Progenitor cell of endocrine pancreas (in vitro differentiated cells): ENCODE measurements at regions not wholly inside any gene's neighbourhood (a gene's known extent, or its start where the extent isn't known, plus 50 kb on each side); places are given as distances from the start of the nearest gene placed in this dataset.

Experiments used
- DNase-seq: peaks from one replicate; pipeline ENCODE4 v3.0.0; 2021; ENCODE audit warnings: low spot score; ENCODE audit not compliant: unreplicated experiment
- H3K27ac Mint-ChIP-seq: 2 replicates; pipeline ENCODE4 v1.8.0; 2021; ENCODE audit warnings: mild to moderate bottlenecking, moderate library complexity, mixed read lengths
- H3K27me3 Mint-ChIP-seq: 2 replicates; pipeline ENCODE4 v1.8.0; 2021; ENCODE audit warnings: mixed read lengths
- H3K36me3 Mint-ChIP-seq: 2 replicates; pipeline ENCODE4 v1.8.0; 2022; ENCODE audit warnings: mixed read lengths; ENCODE audit not compliant: insufficient read depth
- H3K4me1 Mint-ChIP-seq: 2 replicates; pipeline ENCODE4 v1.8.0; 2021; ENCODE audit warnings: low read depth, mixed read lengths
- H3K4me3 Mint-ChIP-seq: 2 replicates; pipeline ENCODE4 v1.8.0; 2021; ENCODE audit warnings: low read depth, mild to moderate bottlenecking, moderate library complexity, mixed read lengths
- H3K9me3 Mint-ChIP-seq: 2 replicates; pipeline ENCODE4 v1.8.0; 2021; ENCODE audit warnings: low read depth, mixed read lengths
- TF ChIP-seq, protein P1 (sequence below): fragments of 200-600 bp; sonication (generic); IDR thresholded peaks from one replicate; pipeline ENCODE4 v1.5.0; 2021; ENCODE audit warnings: antibody characterized with exemption, mild to moderate bottlenecking; ENCODE audit not compliant: unreplicated experiment

DNA sequence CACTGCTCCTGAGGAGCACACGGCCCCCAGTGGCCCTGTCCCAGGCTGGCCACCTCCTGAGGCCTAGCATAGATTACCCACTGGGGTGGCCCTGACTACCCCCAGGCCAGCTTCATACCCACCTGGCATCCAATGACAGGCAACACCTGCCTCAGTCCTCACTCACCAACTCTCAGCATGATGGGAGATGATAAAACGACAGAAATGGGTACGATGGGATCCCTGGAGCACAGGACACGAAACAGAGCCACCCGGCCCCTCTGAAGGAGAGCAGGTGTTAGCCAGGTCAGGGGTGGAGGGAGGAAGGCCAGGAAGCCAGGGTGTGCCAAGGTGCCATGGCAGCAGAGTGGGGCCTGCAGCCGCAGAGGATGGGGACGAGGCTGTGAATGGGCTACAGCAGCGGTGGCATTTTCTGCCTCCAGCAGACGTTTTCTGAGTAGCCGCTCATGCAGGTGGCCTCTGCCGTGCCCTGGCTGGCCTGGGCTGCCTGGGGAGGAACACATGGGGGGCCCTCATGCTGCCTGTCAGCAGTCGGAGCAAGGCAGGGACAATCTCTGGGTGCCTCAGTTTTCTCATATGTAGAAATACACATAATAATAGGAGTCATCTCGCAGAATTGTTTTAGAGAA is 50.2 kb upstream of the FGF3 start:
- Mint-ChIP-seq H3K36me3 (no peaks in the 10 kb centered on the region), H3K27ac (no peak overlapping the region), H3K27me3 (peaks cover 27% of the 10 kb centered on the region), H3K4me3 (no peak overlapping the region), H3K9me3 (peaks cover 6% of the 10 kb centered on the region), H3K4me1 (no peaks in the 10 kb centered on the region)
- no peak for DNase-seq
- TF ChIP-seq, protein P1, sequence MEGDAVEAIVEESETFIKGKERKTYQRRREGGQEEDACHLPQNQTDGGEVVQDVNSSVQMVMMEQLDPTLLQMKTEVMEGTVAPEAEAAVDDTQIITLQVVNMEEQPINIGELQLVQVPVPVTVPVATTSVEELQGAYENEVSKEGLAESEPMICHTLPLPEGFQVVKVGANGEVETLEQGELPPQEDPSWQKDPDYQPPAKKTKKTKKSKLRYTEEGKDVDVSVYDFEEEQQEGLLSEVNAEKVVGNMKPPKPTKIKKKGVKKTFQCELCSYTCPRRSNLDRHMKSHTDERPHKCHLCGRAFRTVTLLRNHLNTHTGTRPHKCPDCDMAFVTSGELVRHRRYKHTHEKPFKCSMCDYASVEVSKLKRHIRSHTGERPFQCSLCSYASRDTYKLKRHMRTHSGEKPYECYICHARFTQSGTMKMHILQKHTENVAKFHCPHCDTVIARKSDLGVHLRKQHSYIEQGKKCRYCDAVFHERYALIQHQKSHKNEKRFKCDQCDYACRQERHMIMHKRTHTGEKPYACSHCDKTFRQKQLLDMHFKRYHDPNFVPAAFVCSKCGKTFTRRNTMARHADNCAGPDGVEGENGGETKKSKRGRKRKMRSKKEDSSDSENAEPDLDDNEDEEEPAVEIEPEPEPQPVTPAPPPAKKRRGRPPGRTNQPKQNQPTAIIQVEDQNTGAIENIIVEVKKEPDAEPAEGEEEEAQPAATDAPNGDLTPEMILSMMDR, result no peak

DNA sequence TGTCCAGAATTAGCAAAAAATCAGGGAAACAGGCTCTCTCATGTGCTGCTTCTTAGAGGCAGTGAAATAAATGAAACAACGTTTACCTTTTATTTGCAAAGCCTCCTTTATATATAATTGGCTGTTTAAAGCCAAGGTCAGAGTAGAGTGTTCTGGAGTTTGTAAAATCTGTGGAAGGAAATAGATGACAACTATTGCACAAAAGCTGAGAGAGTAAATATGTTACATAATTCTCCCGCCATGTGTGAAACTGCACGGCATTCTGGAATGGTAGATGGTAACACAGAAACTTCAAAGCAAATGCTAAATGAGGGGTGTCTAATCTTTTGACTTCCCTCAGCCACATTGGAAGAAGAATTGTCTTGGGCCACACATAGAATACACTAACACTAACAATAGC is 51.5 kb upstream of the FGF3 start:
- Mint-ChIP-seq H3K36me3 (no peaks in the 10 kb centered on the region), H3K9me3 (peaks cover 6% of the 10 kb centered on the region), H3K27me3 (peaks cover 26% of the 10 kb centered on the region), H3K27ac (no peak overlapping the region), H3K4me3 (no peak overlapping the region), H3K4me1 (no peaks in the 10 kb centered on the region)
- DNase-seq, result no peak
- TF ChIP-seq, protein P1, result no peak

DNA sequence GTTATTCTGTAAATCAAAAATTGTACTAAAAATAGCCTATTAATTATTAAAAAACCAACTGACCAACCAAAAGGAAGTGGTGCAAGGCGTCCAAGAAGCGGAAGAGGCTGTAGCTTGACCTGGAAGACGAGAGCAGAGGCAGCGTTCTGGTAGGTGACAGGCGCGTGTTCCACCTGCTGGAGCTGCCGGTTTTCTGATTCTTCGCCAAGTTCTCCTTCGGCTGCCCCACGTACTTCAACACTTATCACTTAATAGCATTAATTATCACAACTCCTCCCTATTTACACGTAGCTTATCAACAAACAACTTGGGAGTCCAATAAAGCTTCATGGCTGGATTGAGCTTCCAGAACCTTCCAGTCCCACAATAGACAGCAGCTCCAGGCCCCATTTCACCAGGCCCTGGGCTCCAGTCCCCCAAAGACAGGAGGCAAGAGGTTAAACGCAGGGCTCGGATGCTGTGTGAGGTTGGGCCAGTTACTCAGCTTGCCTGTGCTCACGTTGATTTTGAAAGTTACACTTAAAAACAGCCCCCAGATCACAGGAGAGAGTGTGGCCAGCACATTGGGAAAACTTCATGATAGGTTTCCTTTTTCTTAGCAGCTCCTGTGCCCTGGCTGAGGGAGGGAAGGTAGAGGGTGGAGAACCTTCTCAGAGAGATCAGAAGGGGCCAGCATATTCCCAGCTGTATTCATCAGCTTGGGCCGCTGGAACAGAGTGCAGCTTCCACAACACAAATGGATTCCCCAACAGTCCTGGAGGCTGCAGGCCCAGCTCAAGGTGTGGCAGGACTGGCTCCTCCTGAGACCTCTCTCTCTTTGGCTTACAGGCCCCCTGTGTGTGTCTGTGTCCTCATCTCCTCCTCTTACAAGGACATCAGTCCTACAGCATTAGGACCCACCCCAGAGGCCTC is 54.2 kb upstream of the FGF3 start:
- DNase-seq, result no peak
- TF ChIP-seq, protein P1, result no peak
- no peak overlapping the region for H3K27ac Mint-ChIP-seq

DNA sequence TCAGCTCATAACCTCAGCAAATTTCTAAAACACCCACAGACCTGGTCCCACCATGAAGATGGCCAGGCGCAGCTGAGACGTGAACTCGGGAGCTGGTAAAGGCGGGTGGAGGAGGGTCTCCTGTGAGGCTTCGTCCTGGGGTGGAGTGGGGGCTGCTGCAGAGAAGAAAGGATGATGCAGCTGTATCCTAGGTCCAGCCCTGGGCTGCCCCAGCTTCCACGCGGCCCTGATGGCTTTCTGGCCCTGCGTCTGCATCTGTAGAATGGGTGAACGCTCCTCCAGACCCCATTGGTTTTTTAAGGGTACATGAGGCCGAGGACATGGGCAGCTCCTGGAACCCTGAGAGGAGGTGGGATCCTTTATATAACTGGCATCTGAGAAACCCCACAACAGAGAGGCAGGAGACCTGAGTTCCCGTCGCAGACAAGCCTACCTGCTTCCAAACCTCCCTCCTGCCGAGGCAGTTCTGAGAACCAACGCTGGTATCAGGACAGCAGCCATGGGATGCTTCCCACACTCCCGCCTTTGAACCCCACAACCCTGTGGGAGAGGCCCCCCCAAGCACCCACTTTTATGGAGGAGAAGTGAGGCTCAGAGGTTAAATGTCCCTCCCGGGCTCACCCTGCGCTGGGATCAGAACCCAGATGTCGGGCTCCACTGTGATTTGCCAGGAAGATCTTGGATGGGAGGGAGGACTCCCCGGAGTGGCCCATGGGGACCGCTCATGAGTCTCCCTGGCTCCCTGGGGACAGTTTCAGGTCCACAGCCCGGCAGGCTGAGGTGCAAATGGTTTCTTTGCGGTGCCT is 55.2 kb upstream of the FGF3 start:
- TF ChIP-seq, protein P1, result no peak
- Mint-ChIP-seq H3K4me1 (no peaks in the 10 kb centered on the region), H3K36me3 (no peaks in the 10 kb centered on the region), H3K27me3 (peaks cover 8% of the 10 kb centered on the region), H3K27ac (no peak overlapping the region), H3K9me3 (peaks cover 6% of the 10 kb centered on the region), H3K4me3 (no peak overlapping the region)
- DNase-seq, result no peak

More for the DNA sequence above, 54.2 kb upstream of the FGF3 start:
- peaks cover 16% of the 10 kb centered on the region for H3K27me3 Mint-ChIP-seq
- H3K9me3 Mint-ChIP-seq, result peaks cover 6% of the 10 kb centered on the region
- no peaks in the 10 kb centered on the region for H3K4me1 Mint-ChIP-seq
- H3K4me3 Mint-ChIP-seq, result no peak overlapping the region
- H3K36me3 Mint-ChIP-seq, result no peaks in the 10 kb centered on the region
